ENCODE measurements at regions not wholly inside any gene's neighbourhood (a gene's known extent, or its start where the extent isn't known, plus 50 kb on each side); places are given as distances from the start of the nearest gene placed in this dataset.
A peak's percentile ranks its signal among the peaks of the same experiment; 100 is the strongest.
"Not testable (repeated sequence)": the region's sequence is repeated elsewhere in the genome, so short reads cannot be mapped to it uniquely, and the experiment has no call there.

GRCh38 chr10:78655979-78656378 lies 412.8 kb upstream of the ZMIZ1 start:
- intact Hi-C loops (cut with DNase I), result loop anchor here (5.0 to 10.0 kb wide), 2 partner anchors 444 to 601 kb away; no protein-coding TSS in a partner anchor
- DNase-seq, result no peak

DNA sequence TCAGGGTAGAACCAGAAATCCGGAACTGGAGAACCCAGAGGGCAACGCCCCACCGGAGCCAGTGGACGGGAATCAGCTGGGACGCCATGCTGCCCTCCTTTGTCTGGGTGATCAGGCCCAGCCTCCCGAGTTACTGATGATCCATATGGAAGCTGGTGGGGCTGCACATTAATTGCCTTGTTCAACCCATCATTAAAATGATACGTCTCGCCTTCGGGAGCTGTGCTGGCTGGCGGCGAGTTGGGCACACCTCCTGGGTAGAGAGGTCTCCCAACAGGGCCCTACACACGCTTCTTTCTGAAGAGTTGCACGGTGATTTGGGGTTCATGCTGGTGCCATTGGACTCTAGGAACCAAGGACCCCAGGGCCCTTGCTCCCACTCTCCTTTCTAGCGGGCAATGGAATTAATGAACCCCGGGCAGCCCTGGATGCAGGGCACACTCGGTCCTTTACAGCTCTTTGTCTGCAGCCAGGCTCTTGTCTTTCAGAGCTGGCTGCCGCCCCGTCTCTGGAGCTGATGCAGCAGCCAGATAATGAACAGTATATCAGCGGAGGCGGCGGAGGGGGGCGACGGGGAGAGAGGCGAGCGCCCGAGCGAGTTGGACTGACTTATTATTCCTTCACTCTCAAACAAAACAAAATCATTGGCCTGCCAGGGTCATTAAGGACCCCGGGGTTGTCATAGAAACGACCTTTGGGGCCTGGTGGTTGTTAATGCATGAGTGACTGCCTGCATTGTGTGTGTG lies 412.2 kb upstream of the ZMIZ1 start:
- DNase-seq, result peak; percentile 28 to 94 (median 68)
- intact Hi-C loops (cut with DNase I), result loop anchor here (5.0 to 10.0 kb wide), 2 partner anchors 444 to 602 kb away; no protein-coding TSS in a partner anchor

GRCh38 chr10:78657163-78657861 lies 411.5 kb upstream of the ZMIZ1 start:
- intact Hi-C loops (cut with DNase I), result loop anchor here (5.0 to 10.0 kb wide), 2 partner anchors 445 to 603 kb away; no protein-coding TSS in a partner anchor

DNA sequence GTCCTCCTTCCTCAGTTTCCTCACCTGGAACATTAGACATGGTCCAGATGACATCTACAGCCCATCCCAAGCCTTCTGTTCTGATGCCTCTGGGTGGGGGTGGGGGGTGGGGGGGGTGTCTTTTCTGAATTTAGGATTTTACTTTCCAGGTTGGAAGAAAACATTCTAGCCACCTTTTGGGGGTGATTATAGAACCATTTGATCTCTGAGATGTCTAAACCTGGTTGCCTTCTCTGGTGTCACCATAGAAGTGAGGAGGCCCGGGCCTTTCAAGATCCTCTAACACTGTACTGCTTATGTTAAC lies 411.0 kb upstream of the ZMIZ1 start:
- no peak for DNase-seq
- intact Hi-C loops (cut with DNase I), result loop anchor here (5.0 to 10.0 kb wide), 2 partner anchors 446 to 603 kb away; no protein-coding TSS in a partner anchor

More at GRCh38 chr10:78657163-78657861, 411.5 kb upstream of the ZMIZ1 start:
- DNase-seq, result peak; percentile 25 to 91 (median 72)

- DNase-seq, result no peak
- intact Hi-C loops (cut with DNase I), result loop anchor here (5.0 to 10.0 kb wide), 2 partner anchors 447 to 604 kb away; no protein-coding TSS in a partner anchor
Observed at GRCh38 chr10:78658645-78659597, 409.8 kb upstream of the ZMIZ1 start.

GRCh38 chr10:78659598-78659967 lies 409.2 kb upstream of the ZMIZ1 start:
- no peak for DNase-seq
- intact Hi-C loops (cut with DNase I), result loop anchor here (5.0 to 10.0 kb wide), 2 partner anchors 447 to 605 kb away; no protein-coding TSS in a partner anchor

GRCh38 chr10:78660446-78661106 lies 408.2 kb upstream of the ZMIZ1 start:
- intact Hi-C loops (cut with DNase I), result no loop called here
- no peak for DNase-seq

- intact Hi-C loops (cut with DNase I), result no loop called here
- no peak for DNase-seq
Observed at GRCh38 chr10:78663721-78664120, 405.0 kb upstream of the ZMIZ1 start.

DNA sequence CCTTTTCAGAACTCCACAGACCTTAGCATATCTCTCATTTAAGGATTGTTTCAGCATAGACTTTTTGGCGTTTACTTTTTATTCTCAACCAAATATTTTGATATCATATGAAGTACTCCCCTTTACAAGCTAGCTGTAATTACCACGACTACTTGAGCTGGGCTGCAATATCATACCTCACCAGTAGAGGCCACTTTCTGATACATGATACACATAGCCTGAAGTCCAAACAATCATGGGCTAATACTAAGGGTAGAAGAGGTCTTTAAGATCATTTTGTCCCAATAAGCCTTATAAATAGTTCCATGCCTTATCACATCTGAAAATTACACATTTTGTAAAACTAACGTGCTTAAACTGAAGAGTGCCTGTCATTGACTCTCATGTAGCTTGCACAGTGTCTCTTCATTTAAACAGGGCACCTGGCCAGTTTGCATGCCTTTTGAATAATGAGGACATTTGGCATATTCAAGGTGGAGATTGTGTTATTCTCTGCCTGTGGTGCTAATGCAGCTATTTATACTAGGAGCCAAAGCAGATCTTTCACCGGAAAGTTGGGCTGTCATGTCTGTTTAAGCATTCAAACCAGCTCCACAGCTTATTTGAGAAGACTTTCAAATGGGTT lies 403.7 kb upstream of the ZMIZ1 start:
- intact Hi-C loops (cut with DNase I), result no loop called here
- DNase-seq, result no peak

DNA sequence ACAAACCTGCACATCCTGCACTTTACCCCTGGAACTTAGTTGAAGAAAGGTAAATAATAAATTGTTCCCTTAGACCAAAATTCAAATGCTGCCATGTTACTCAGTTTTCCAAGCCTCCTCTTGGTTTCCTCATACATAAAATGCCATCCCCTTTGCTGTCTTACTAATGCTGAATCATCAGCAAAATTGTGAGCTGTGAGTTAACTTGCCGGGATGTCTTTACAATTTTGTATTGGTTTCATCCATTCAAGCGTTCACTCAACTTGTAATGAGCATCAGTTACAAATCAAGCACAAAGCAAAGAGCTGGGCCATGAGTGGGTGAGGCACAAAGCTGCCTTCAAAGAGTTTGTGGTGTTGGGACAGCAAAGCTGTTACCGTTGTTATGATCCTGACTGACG lies 395.8 kb upstream of the ZMIZ1 start:
- intact Hi-C loops (cut with DNase I), result no loop called here
- no peak for DNase-seq

- intact Hi-C loops (cut with DNase I); DNase-seq: not testable (repeated sequence)
Observed at GRCh38 chr10:78681141-78681540, 387.6 kb upstream of the ZMIZ1 start.

- DNase-seq; intact Hi-C loops (cut with DNase I): not testable (repeated sequence)
Observed at GRCh38 chr10:78681986-78682385, 386.8 kb upstream of the ZMIZ1 start.

GRCh38 chr10:78684947-78685346 lies 383.8 kb upstream of the ZMIZ1 start:
- DNase-seq, result no peak
- intact Hi-C loops (cut with DNase I), result no loop called here

DNA sequence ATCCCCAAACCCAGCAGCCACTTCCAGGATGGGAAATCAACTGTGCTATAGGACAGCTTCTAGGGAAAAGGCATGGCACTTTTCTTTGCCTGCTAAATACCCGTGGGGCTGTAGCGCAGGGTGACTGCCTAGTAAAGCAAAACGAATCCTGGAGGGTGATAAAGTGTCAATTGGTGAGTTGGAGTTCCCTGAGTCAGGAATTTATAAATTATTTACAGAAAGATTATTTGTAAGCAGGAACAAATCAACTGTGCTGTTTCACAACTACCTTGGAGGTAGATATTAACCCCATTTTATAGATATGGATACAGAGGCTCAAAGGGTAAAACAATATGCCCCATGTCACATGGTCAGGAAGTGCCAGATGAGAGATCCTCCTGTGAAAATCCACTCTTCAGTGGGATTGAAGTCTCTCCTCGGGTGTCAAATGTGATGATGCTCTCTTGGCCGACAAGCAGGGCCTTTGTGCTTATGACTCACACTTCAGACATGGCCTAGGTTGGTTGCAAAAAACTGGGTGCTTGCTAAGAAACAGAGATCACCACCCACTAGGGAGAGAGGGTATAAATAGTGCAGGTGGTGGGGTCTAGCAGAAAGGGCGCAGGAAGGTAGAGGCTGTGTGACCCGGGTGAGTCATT lies 383.2 kb upstream of the ZMIZ1 start:
- intact Hi-C loops (cut with DNase I), result no loop called here
- no peak for DNase-seq

DNA sequence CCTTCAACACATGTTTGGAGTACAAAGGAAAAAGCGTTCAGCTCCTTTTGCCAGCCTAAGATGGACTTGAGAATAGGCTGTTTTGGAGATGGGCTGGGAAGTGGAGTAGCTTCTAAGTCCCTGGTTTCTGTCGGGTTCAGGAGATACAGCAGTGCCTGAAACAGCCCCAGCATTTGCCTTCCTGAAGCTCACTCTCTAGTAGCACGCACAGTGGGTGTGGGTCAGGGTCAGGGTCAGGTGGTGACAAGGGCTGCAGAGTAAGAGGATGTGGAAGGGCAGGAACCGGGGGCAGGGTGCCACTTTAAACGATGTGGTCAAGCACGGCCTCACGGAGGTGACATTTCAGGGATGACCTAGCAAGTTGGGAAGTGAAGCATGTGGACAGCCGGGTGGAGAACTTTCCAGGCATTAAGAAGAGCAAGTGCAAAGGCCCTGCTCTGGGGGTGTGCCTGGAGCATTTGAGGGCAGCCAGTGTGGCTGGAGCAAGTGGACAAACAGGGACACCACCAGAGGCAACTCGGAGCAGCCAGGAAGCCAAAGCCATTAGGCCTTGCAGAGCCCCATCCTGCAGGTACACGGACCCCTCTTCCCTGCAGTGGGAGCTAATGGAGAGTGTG lies 382.2 kb upstream of the ZMIZ1 start:
- no peak for DNase-seq
- intact Hi-C loops (cut with DNase I), result no loop called here

DNA sequence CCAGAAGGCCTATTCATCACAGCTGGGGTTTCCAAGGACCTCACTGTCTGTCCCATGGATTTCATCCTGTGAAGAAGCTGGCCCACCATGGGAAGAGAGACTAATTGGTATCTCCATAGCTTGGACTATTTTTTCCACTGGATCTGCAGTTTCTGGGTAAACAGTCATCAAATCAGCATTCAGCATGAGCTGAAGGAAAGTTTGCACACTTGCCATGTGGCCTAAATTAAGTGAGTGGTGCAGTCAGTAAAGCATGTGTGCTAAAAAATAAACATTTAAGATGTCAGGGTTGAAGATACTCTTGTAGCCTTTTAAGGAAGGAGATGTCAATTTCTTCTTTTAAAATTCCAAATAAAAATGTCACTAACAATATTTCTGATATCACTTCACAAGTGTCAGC lies 381.1 kb upstream of the ZMIZ1 start:
- no peak for DNase-seq
- intact Hi-C loops (cut with DNase I), result no loop called here

GRCh38 chr10:78688230-78688900 lies 380.4 kb upstream of the ZMIZ1 start:
- peak in 2 of 10 donors; percentile 31 to 74 for DNase-seq
- intact Hi-C loops (cut with DNase I), result no loop called here
